Lung (tissue), 11 donors: ENCODE measurements at regions not wholly inside any gene's neighbourhood (a gene's known extent, or its start where the extent isn't known, plus 50 kb on each side); places are given as distances from the start of the nearest gene placed in this dataset.

ENCODE experiments used
- ATAC-seq: fragments of 200-7000 bp; cut with Tn5 transposase; one replicate; pipeline ENCODE4 v1.9.1; 2020; ENCODE audit warnings: moderate number of reproducible peaks; ENCODE audit not compliant: insufficient read depth, low FRiP score
- DNase-seq, 3 donors: peaks; one replicate each; pipeline ENCODE4 v3.0.0-alpha.2; 2013 to 2017
- H3K27ac ChIP-seq, 2 donors: one replicate each; pipeline ENCODE4 v1.5.1; 2013; ENCODE audit warnings: mild to moderate bottlenecking in 2 of 2, moderate library complexity in 2 of 2, control low read depth in 1 of 2, inconsistent platforms in 1 of 2, low read depth in 1 of 2, low read length in 1 of 2
- H3K27me3 ChIP-seq, 3 donors: one replicate each; pipeline ENCODE4 v1.5.1; 2013; ENCODE audit warnings: low read length in 2 of 3; ENCODE audit not compliant: control insufficient read depth in 3 of 3, insufficient read depth in 3 of 3
- H3K36me3 ChIP-seq, 4 donors: one replicate each; pipeline ENCODE4 v1.5.1; 2013; ENCODE audit warnings: low read length in 4 of 4, mild to moderate bottlenecking in 1 of 4, moderate library complexity in 1 of 4; ENCODE audit not compliant: control insufficient read depth in 4 of 4, insufficient read depth in 4 of 4
- H3K4me1 ChIP-seq, 5 donors: one replicate each; pipeline ENCODE4 v1.5.1; 2013; ENCODE audit warnings: low read length in 5 of 5, mild to moderate bottlenecking in 2 of 5, moderate library complexity in 1 of 5; ENCODE audit not compliant: control insufficient read depth in 5 of 5, insufficient read depth in 5 of 5
- H3K4me3 ChIP-seq: one replicate; pipeline ENCODE4 v1.5.1; 2013; ENCODE audit warnings: mild to moderate bottlenecking, control low read depth, moderate library complexity
- H3K9ac ChIP-seq, 2 donors: one replicate each; pipeline ENCODE4 v1.5.1; 2013; ENCODE audit warnings: low read length in 2 of 2, control low read depth in 1 of 2; ENCODE audit not compliant: insufficient read depth in 1 of 2
- H3K9me3 ChIP-seq, 4 donors: one replicate each; pipeline ENCODE4 v1.5.1; 2013; ENCODE audit warnings: low read length in 3 of 4, mild to moderate bottlenecking in 1 of 4, moderate library complexity in 1 of 4; ENCODE audit not compliant: control insufficient read depth in 4 of 4, insufficient read depth in 3 of 4
- CTCF ChIP-seq: IDR thresholded peaks from 2 replicates; pipeline ENCODE4 v1.5.1; 2012; ENCODE audit warnings: mild to moderate bottlenecking; ENCODE audit errors: control extremely low read depth, extremely low read depth
- WGBS, 2 donors: extraction: QIAGEN DNeasy Blood & Tissue Kit; methylation state at CpG; one replicate each; pipeline ENCODE4 v1.1.7; 2013; 5-methylcytosine and 5-hydroxymethylcytosine counted together
- donor health status: control.
- donor health status: control.
- donor health status: Bipolar disorder and iron deficiency.
- donor health status: healthy.
- donor health status: DM: yes; HTN: yes; CAD: no.

DNA sequence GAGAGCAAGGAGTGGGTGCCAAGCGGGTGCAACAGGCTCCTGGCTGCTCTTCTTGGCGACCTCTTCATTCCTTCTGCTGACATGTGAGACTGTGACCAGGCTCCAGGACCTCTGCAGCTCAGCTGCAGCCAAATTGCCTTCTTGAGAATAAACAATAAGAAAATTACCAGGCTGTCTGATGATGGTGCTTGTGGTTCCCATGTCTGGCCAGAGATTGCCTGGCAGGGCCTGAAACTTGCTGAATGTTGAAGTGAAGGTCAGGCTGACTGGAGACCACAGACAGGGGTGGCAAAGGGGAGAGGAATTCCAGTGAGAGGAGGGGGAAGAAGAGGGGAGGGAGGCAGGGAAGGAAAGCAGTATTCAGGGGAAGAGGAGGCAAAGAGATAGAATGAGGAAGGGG, 497.4 kb upstream of the PODXL start:
- DNase-seq (peak in 1 of 3 donors; percentile 28), ATAC-seq (no peak)
- Histone ChIP-seq H3K4me3 (no peak overlapping the region), H3K27ac (no peak overlapping the region), H3K9ac (no peak overlapping the region), H3K27me3 (peaks cover 0 to 3% (median 0%) of the 10 kb centered on the region in 3 donors), H3K9me3 (peaks cover 0 to 3% (median 0%) of the 10 kb centered on the region in 4 donors), H3K4me1 (peaks cover 0 to 32% (median 0%) of the 10 kb centered on the region in 5 donors), H3K36me3 (no peaks in the 10 kb centered on the region)
- no peak for TF ChIP-seq CTCF
- 61 to 73% methylated on average over 2 of the region's 2 CpGs for WGBS, 2 donors

- Histone ChIP-seq H3K27ac (no peak overlapping the region), H3K4me1 (peaks cover 0 to 32% (median 0%) of the 10 kb centered on the region in 5 donors), H3K4me3 (no peak overlapping the region), H3K9ac (no peak overlapping the region), H3K36me3 (no peaks in the 10 kb centered on the region), H3K9me3 (no peaks in the 10 kb centered on the region), H3K27me3 (peaks cover 0 to 8% (median 0%) of the 10 kb centered on the region in 3 donors)
- no peak for ATAC-seq
- peak; percentile 42 to 60 (median 57) for DNase-seq
- WGBS, 2 donors, result 54 to 56% methylated on average over 3 of the region's 3 CpGs
- TF ChIP-seq CTCF, result no peak
Measured at GRCh38 chr7:132051311-132051710, 494.9 kb upstream of the PODXL start.

DNA sequence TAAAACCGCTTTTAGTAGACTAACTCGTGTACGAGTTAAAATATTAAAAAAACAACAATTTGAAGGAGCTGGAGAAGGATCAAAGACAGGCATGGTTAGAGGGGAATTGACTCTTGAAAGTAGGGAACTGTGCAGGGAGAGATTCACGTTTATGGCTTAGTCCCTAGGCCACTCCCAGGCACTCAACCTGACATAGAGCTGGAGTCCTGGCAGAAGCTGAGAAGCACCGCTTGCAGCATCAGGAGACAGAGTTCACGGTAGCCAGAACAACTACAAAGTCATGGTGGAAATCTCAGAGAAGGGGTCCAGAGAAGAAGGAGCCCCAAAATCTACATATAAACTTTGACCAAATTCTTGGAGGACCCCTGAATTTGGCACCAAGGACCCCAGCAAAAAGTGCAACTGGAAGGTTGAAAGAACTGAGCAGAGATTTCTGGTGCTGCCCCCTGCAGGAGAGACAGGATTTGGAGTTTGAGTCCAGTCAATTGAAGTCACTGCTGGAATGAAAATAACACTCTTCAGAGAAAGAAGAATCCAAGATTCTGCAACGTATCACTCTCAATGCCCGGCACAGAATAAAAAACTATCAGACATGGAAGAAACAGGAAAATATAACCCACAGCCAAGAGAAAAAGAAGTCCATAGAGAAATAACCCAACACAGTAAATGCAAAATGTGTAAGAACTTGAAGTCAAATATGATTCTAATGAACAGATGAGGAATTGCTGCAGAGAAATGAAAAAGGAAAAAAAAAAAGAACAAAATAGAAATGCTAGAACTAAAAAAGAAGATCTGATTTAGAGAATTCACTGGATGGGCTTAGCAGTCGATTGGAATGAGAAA, 493.3 kb upstream of the PODXL start:
- Histone ChIP-seq H3K27me3 (peaks cover 0 to 5% (median 0%) of the 10 kb centered on the region in 3 donors), H3K4me1 (peaks cover 0 to 18% (median 0%) of the 10 kb centered on the region in 5 donors), H3K9me3 (no peaks in the 10 kb centered on the region), H3K27ac (no peak overlapping the region), H3K36me3 (no peaks in the 10 kb centered on the region), H3K9ac (no peak overlapping the region), H3K4me3 (no peak overlapping the region)
- ATAC-seq, result no peak
- 53 to 55% methylated on average over 9 of the region's 9 CpGs for WGBS, 2 donors
- peak; percentile 21 for TF ChIP-seq CTCF
- no peak for DNase-seq
